NOMO-1 treated with dmso at 0.1 percent for 144 hours (cell line): ENCODE measurements at regions not wholly inside any gene's neighbourhood (a gene's known extent, or its start where the extent isn't known, plus 50 kb on each side); places are given as distances from the start of the nearest gene placed in this dataset.

Experiments
- DNase-seq: peaks from one replicate; lab custom pipeline; 2025; ENCODE audit not compliant: unreplicated experiment; lab: John Stamatoyannopoulos, UW

DNA sequence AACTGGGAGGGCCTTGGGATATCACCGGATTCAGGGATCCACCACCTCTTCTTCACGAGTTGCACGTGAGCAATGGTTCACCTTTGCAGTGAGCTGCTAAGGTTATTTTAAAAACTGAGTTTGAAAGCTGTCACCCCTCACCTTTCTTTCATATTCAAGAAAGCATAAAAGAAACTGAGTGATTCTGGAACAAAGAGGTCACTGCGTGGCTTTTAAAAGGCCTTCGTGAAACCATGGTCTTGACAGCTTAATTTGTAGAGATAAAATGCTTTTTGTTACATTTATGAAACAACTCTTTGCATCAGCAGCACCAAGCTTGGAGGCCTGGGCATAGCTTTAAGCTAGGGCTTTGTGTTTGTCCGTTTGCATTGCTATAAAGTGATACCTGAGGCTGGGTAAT is 101.4 kb upstream of the NECTIN1 start:
- DNase-seq, result no peak

DNA sequence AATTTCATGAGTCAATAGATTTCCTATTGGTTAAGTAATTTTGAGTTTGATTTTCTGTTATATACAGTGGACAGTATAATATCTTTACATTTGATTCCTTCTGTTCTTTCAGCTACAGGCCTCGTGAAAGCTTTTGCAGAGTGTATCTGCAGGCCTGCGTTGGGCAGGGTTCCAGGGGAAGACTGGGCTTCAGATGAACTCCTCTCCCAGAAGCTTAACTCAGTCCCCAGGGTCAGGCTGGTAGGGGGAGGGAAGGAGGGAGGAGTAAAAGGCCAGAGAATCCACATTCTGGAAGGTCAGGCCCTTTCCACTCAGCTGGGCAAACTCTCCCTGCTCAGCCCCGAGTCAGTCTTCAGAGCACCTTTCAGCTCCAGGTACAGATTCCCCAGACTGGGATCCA is 100.4 kb upstream of the NECTIN1 start:
- no peak for DNase-seq

DNA sequence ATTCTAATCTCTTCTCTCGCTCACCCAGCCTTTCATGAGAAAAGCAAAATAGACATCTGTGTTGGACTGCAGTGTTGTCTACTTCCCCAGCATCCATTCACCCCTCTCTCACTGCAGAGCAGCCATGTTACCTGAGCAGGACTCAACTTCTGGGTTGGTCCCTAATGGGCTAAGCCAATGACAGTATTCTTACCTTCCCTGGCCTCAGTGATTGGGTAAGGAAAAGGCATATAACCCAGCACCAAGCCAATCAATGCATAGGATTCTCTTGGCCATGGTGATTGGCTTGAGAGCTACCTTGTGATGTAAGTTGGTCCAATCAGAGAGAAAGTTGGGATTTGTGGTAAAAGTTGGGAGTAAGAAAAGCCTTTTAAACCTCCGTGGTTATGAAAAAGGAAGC is 99.8 kb upstream of the NECTIN1 start:
- no peak for DNase-seq

DNA sequence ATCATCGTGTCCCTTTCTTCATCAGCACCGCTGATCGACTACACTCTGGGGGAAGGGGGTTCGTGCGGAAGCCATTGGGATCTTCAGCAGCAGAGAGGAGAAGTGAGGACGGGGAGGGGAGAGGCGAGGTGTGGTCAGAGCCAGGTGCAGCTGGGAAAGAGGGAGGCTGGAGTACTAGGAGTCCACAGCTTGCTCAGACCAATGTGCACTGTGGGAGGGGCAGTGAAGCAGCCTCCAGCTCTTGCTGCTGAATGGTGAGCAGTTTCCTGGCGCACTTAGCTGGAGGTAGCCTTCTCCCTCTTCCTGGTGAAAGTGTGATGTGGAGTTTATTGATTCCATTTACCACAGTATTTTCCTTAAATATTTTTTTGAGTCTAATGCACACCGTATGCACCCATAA is 99.0 kb upstream of the NECTIN1 start:
- no peak for DNase-seq

DNA sequence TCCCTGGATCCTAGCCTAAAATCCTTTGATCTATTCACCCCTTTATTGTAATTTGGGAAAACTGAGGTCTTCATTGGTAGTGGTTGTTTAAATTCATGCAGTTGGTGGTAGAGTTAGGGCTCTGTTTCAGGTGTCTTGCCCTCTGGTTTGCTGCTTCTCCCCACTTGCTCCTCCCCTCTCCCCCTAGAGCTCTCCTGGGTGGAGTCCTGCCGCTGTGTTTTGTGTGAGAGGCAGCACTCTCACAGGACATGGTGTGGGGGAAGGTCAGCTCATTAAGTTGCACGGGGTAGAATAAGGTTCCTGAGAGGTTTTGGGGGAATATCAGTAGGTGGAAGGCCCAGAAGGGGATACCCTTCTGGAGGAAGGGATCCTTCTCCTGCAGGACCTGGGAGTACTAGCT is 98.1 kb upstream of the NECTIN1 start:
- no peak for DNase-seq

DNA sequence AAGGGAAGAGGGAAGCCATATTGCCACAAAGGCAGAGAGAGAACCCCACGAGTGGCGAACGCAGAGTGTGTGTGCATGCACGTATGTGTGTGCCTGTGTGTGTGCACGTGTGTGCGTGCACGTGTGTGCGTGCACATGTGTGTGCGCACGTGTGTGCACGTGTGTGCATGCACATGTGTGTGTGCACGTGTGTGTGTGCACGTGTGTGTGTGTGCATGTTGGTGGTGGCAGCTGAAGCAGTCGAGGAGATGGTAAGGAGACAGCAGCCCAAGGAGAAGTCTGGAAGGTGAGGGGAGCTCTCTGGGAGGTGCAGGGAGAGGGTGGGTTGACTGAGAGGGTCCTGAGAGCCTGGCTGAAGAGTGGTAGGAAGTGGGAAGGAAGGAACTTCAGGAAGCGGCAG is 94.1 kb upstream of the NECTIN1 start:
- no peak for DNase-seq

DNA sequence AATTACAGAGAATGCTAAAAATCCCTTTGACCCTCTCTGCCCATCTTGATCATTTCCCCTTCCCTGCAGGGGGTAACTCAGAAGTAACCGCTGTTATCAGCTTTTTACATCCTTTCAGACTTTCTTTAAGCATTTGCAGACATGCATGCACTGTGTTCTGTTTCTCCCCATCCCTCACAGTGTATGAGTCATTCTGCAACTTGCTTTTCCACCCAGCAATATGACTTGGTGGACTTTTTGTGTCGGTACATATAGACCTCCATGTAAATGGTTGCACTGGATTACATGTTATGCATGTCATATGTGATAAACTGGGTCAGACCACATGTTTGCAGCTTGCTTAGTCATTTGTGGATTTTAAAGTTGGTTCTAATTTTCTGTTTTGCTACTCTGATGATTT is 87.7 kb upstream of the NECTIN1 start:
- no peak for DNase-seq

DNA sequence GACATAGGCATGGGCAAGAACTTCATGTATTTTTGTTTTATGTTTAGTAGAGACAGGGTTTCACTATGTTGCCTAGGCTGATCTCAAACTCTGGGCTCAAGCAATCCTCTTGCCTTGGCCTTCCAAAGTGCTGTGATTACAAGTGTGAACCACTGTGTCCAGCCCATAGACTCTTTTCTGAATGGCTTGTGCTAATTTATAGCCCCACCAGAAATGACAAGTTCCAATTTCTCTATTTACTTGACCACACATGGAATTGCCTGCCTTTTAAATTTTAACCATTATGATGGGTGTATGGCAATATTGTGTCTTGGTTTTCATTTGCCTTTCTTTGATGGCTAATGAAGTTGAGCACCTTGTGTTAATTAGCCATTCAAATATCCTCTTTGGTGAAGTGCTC is 85.8 kb upstream of the NECTIN1 start:
- DNase-seq, result no peak

DNA sequence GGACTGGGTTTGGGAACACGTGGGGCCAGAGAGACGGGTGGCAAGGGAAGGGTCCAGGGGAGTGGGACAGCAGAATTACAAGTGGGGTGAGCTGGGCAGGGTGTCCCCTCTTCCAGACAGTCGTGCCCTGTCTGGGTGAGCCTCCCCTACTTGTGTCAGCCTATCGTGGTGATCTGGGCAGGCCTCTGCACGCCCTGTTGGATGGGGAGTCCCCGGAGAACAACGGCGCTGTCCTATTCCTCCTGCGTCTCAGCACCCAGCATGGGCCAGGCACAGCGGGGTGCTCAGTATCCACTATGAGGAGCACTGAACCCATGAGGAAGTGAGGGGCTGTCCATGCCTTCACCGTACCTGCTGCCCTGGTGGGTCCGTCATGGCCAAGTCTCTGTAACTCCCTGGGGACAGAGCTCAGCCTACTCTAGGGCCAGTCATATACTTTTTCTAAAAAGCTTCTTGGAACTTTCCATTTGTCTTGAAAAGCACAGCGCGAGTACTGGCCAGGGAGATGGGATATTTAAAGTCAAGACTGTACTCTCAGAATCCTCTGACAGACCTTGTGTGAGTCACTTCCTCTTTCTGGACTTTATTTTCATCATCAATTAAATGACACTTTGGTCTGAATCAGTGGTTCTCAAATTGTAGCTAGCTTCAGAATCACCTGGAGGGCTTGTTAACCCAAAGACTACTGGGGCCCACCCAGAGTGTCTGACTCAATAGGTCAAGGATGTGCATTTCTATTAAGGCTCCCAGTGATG is 81.7 kb upstream of the NECTIN1 start:
- DNase-seq, result peak; percentile 8

DNA sequence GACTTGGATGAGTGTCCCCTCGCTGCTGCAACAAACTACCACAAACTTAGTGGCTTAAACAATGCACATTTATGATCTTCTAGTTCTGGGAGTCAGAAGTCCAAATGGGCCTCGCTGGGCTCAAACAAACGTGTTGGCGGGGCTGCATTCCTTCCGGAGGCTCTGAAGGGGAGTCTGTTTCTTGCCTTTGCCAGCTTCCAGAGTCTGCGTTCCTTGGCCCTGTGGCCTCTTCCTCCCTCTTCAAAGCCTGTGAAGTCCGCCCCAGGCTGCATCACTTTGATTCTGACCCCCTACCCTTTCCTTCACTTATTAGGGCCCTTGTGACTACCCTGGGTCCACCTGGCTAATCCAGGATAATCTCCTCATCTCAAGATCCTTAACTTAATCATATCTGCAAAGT is 80.3 kb upstream of the NECTIN1 start:
- no peak for DNase-seq

DNA sequence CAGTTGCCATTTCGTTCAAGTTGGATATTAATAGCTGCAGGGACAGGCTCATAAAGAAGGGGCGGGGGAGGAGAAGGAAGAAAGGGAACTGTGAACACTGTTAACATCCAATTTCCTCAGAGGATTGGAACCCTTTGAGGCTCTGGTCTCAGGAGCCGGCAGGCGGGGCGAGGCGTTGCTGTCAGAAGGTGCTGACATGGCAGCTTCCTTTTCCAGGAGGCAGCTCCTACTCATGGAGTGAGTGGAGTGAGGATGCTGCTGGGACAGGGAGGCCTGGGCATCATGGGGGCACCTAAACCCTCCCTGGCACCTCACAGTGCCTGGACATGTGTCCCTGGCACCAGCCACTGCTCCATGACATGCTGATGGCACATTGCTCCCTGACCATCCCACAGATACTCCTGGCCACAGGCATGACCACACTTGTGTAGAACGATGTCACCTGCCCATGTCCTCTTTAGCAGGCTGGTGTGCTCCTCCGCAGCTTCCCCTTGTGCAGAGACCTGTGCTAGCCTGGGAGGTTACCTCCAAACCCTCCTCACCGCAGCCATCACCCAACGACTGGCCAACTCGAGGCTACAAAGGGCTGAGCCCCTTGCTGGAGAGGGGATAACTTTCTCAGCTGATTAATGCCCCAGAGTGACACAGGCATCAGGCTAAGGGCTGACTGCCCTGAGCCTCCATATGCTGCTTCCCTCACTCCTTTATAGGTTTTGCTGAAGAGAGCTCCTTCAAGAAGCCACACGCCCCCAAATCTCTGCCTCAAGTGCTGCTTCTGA is 79.6 kb upstream of the NECTIN1 start:
- DNase-seq, result no peak

DNA sequence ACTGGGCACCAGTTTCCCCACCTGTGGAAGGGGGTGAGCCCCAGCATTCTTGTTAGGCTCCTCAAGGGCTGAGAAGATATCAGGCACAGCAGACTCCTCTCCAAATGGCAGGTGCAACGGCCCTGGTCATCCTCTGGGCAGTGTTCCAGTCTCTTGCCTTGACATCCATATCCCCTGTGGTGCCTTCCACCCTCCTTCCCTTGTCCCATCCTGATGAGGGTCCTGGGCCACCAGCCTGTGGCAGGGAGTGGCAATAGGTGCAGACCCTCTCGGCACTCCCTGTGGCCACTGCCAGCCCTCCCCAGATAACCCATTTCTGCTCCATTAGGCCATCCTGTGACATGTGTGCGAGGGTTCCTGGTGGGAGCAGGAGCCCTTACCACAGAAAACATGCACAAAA is 78.8 kb upstream of the NECTIN1 start:
- DNase-seq, result no peak

DNA sequence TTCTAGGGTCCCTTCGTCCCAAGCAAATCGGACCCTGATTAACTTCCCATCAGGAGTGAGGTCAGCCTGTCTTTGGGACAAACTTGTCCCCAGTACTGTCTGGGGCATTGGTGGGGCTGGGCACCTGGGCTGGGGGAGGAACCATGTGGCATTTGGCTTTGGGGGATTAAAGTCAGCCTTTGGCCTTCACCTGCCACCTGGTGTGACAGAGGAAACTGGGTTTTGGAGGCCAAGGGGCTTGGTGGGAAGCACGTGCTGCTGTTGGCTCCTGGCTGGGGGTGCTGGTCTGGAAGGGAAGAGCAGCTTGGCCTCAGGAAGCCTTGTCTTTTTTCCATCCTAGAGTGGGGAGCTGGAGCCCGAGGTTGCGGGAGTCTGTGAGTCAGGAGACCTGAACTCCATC is 78.4 kb upstream of the NECTIN1 start:
- no peak for DNase-seq

DNA sequence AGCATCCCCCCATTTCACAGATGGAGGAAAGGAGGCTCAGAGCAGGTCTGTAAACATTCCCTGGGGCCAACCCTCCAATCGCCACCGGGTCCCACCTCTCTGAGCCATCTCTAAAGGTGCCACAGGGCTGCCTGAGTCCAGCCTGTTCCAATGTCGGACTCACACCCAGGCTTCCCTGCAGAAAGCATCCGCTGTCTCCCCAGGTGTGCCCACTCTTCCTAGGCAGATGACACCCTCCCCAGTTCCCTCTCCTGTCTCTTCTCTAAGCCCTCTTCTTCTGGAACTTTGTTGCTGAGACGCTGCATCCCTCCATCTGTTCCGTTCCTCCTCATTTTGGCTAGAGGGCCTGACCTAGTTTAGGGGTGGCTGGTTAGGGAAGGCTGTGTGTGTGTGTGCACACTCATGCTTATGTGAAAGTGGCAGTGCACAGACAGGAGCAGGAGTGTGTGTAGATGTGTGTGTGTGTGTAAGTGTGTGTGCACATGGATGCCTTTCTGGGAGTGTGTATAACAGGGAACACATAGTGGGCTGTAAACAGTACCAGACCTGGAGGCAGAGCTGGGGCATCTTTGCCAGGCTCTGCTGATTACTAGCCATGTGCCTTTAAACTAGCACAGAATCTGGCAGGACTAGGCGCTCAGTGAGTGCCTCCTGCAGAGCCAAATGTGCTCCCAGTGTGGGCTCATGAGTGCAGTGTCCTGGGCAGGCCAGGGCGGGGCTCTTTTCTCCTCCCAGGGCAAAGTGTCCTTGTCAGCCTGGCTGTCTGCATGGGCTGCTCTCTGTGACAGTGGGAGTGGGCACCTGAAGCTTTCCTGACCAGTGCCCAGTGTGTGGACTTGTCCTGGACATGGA is 77.3 kb upstream of the NECTIN1 start:
- DNase-seq, result no peak

DNA sequence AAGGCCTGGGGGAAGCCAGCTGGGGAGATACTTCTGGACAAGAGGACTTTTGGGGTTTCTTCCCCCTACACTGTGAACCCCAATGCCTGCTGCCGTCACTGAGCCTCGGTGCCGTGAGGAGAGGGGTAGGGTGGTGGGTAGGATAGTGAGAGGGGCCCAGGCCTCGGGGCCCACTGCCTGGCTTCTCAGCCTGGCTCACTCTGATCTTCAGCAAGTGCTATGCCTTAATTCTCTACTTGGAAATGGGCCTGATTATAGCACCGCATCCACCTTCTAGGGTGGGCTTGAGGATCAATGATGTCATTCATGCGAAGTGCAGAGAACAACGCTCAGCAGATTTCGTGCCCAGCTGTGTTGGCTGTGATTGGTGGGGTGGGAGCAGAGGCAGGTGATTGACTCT is 76.7 kb upstream of the NECTIN1 start:
- DNase-seq, result no peak

DNA sequence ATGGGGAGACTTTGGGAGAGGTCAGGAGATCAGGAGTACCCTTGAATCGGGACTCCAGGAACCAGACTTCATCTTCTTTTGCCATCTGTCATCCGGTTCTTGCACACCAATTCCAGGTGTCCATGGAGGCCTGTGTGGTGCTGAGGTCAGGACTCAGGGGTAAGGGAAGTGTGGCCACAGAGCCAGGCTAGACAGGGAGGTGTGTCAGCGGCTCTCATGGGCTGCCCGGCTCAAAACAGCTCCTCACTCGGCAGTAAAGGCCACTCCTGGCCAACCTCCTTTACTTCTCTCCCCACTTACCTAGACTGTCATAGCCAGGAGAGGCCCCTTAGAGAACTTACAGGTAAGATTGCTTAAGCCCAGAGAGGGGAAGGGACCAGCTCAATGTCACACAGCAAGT is 75.7 kb upstream of the NECTIN1 start:
- no peak for DNase-seq

DNA sequence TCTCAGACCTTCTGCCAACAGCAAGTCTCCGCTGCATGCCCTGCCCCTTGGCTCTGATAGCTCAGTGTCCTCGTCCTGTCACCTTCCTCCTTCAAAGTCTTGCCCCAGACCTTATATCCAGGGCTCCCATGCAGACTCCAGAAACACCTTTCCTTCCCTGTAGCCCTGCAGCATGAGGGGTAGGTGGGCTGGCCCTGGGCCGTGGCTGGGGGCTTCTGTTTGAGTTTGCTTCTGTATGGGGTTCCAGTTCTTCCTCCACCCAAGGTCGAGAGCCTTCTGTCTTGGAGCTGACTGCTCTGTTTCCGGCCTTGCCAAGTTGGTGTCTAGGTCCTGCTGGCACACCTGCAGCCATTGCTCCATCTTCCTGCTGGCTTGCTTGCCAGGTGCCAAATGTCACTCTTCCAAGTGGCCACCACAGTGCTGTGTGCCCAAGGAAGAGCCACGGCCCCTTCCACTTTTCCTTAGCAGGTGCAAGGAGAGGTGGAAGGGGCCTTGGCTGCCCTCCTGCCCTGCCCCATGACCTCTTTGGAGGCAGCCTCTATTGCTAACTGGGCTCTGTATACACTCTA is 74.8 kb upstream of the NECTIN1 start:
- no peak for DNase-seq

DNA sequence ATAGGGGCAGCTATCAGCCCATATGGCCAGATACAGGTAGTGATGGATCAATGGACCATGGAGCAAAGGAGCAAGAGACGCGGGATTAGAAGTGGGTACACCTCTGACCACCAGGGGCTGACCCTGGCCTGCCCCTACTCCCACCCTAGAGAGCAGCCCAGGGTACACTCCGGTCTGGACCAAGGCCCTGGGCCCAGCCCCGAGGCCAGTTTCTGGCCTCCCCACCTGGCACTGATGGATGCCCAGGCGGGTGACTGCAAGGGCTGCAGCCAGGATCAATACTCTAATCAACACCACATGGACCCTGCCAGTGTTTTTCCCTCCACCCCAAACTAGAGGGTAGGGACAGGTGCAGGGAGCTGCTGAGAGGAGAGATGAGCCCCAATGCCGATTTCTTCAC is 74.1 kb upstream of the NECTIN1 start:
- no peak for DNase-seq

DNA sequence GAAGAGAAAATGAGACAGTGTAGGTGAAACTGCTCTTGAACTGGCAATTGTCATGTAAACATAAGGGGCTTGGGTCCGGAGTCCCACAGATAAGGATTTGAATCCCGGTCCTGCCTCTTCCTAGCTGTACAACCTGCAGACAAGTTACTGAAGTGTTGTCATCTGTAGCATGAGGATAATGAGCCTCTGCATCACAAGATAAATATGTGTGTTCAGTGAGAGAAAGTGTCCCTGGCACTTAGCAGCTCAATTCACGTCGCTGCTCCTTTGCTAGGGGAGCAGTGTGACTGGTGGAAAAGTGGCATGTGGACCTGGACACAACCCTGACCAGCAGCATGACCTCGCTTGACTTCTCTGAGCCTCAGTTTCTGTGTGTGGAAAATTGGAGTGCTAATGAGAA is 73.7 kb upstream of the NECTIN1 start:
- no peak for DNase-seq

DNA sequence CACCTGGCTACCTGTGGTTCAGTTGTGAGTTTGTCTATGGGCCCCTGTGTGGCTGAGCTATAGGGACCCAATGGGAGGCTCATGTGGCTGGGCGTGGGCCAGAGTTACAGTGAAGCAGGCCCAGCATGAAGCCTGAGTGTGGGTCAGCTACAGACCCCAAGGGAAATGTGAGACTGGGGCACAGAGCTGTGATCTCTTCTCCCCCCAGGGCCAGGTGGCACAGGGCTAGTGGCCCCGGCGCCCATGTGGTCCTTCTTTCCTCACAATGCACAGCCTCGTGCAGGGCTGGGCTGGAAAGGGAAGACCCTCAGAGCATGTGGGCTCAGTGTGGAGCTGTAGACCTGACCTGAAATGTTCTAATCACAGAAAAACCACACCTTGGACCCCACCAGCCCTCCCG is 71.6 kb upstream of the NECTIN1 start:
- DNase-seq, result no peak

DNA sequence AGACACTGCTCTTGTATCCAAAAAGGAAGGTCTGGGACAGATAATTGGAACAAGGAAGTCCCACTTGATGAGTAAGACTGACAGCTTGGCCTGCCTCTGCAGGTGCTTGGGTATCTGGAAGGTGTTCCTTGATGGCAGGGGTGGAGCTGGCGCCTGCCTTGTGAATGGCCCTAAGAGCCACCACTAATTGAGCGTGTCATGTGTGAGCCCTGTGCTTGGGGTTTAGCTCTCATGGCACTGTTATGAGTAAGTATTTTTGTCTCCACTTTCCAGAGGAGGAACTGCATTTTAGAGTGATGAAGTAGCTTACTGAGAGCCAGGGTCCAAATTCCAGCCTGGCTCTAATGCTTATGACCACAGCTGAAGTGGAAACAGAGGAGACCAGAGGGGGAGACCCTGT is 71.2 kb upstream of the NECTIN1 start:
- no peak for DNase-seq

DNA sequence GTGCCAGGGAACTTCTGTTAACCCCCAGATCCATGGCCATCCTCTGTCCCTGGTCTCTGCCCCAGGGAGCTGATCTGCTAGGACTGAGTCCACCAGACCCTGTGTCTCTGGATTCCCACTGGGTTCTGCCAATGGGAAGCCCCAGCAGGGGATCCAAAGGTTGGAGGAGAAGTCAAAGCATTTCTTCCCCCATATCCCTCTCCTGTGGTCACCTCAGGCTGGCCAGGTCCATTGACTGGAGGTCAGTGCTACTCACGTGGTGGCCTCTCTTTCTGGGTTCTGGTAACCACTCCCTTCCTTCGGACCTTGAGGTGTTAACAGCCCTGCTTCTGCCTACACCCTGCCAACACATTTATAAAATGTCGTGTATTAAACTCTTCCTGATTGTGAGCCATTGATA is 69.7 kb upstream of the NECTIN1 start:
- no peak for DNase-seq
